ENCODE measurements at regions not wholly inside any gene's neighbourhood (a gene's known extent, or its start where the extent isn't known, plus 50 kb on each side); places are given as distances from the start of the nearest gene placed in this dataset.

DNA sequence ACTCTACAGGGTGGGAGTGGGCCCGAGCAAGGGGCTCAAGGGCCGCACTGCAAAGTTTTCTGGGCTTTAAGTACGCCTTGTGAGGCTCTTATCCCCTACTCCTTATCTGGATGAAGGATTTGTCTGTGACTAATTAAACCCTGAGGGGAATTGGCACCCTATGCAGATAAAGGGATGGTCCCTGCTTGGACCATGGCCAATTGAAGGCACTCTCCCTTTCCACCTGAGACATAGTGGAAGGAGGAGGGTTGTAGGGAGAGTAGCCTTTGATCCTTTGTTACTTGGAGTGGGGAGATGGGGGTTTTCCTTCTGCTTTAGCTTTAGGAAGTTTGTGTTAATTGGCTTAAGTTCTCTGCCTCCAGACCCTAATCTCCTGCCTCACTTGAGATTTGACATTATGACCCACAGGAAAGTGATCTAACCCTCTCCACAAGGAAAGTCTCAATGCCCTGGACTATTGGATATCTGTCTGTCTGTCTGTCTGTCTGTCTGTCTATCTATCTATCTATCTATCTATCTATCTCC, 1158.8 kb upstream of the SORCS1 start:
- no peaks in the 10 kb centered on the region; the same call in none of the 2 replicates for H3K9me3 ChIP-seq (ENCODE audit: control insufficient read depth, insufficient read depth, low read length)
- DNase-seq (no peak), ATAC-seq (ENCODE audit: low read depth) (no peak)
- no peak overlapping the region for H3K18ac ChIP-seq (ENCODE audit: low read depth, low read length)
- H2AK5ac ChIP-seq (ENCODE audit: low read depth, low read length): no peak overlapping the region
- no peak overlapping the region for H2BK120ac ChIP-seq (ENCODE audit: low read depth, low read length)
- H2BK5ac ChIP-seq (ENCODE audit: low read depth, low read length, poor library complexity, severe bottlenecking): no peak overlapping the region
- H3K14ac ChIP-seq (replicated peaks; ENCODE audit: low read depth, low read length): no peak overlapping the region
- H3K9ac ChIP-seq (ENCODE audit: low read depth, low read length): no peak overlapping the region
- H3K9me1 ChIP-seq (ENCODE audit: insufficient read depth, low read length): no peaks in the 10 kb centered on the region
- no peak overlapping the region for H2AK9ac ChIP-seq (replicated peaks; ENCODE audit: low read depth, low read length, poor library complexity)
- H3K56ac ChIP-seq (ENCODE audit: extremely low read depth, insufficient read depth, low read length): no peak overlapping the region
- no peak overlapping the region for H4K5ac ChIP-seq (ENCODE audit: low read depth, low read length)
- no peak overlapping the region for H2BK15ac ChIP-seq (ENCODE audit: low read depth, low read length)
- H2BK20ac ChIP-seq (ENCODE audit: low read depth, low read length): no peak overlapping the region
- H3K79me1 ChIP-seq (ENCODE audit: low read depth in 1 of 2, low read length in 2 of 2): no peaks in the 10 kb centered on the region
- H4K91ac ChIP-seq (ENCODE audit: insufficient read depth, low read depth, low read length): no peak overlapping the region
- H3K36me3 ChIP-seq (ENCODE audit: control insufficient read depth, insufficient read depth, low read length): no peaks in the 10 kb centered on the region
- H4K20me1 ChIP-seq (ENCODE audit: insufficient read depth, low read length): no peaks in the 10 kb centered on the region
- no peak overlapping the region for H3K23ac ChIP-seq (ENCODE audit: low read depth, low read length)
- H3K4ac ChIP-seq (ENCODE audit: low read depth, low read length): no peak overlapping the region
- intact Hi-C loops (cut with micrococcal nuclease) (no loop called here), in situ Hi-C loops (cut with MboI; ENCODE audit: low sequenced_read_pairs) (no loop called here), dilution Hi-C loops (cut with HindIII; ENCODE audit: low sequenced_read_pairs, unreplicated experiment) (no loop called here)
- no peaks in the 10 kb centered on the region for H3K27me3 ChIP-seq (ENCODE audit: control insufficient read depth, insufficient read depth, low read length)
- no peaks in the 10 kb centered on the region for H3K4me1 ChIP-seq (ENCODE audit: control insufficient read depth, insufficient read depth, low read length)
- ChIA-PET POLR2A (ENCODE audit: unreplicated experiment) (no interaction called here), CTCF (no interaction called here)
- H2AFZ ChIP-seq (replicated peaks; ENCODE audit: low read length, poor library complexity): no peak overlapping the region
- no CpG with 5 or more reads among the region's 3 CpGs for WGBS, 2 experiments (ENCODE audit: extremely low coverage in 2 of 2, insufficient read length in 1 of 2)
- no peak overlapping the region for H3K4me3 ChIP-seq (ENCODE audit: insufficient read depth, low read depth, low read length)
- TF ChIP-seq, protein P1, sequence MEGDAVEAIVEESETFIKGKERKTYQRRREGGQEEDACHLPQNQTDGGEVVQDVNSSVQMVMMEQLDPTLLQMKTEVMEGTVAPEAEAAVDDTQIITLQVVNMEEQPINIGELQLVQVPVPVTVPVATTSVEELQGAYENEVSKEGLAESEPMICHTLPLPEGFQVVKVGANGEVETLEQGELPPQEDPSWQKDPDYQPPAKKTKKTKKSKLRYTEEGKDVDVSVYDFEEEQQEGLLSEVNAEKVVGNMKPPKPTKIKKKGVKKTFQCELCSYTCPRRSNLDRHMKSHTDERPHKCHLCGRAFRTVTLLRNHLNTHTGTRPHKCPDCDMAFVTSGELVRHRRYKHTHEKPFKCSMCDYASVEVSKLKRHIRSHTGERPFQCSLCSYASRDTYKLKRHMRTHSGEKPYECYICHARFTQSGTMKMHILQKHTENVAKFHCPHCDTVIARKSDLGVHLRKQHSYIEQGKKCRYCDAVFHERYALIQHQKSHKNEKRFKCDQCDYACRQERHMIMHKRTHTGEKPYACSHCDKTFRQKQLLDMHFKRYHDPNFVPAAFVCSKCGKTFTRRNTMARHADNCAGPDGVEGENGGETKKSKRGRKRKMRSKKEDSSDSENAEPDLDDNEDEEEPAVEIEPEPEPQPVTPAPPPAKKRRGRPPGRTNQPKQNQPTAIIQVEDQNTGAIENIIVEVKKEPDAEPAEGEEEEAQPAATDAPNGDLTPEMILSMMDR (conservative IDR thresholded peaks at IDR 0.05; ENCODE audit: low read depth, low read length): no peak
- TF ChIP-seq BHLHE40 (IDR thresholded peaks at IDR 0.05; ENCODE audit: low read depth, low read length) (no peak), MXI1 (IDR thresholded peaks at IDR 0.05; ENCODE audit: borderline replicate concordance, low read depth, low read length) (no peak), POLR2A (IDR thresholded peaks at IDR 0.05; ENCODE audit: low read depth, low read length) (no peak), CHD1 (IDR thresholded peaks at IDR 0.05; ENCODE audit: low read depth, low read length) (no peak), RFX5 (IDR thresholded peaks at IDR 0.05; ENCODE audit: low read depth, low read length) (no peak), MAZ (IDR thresholded peaks at IDR 0.05; ENCODE audit: borderline replicate concordance, low read depth, low read length) (no peak), FOS (IDR thresholded peaks at IDR 0.05; ENCODE audit: low read depth, low read length) (no peak), MAFK (IDR thresholded peaks at IDR 0.05; ENCODE audit: low read depth, low read length) (no peak), RCOR1 (IDR thresholded peaks at IDR 0.05; ENCODE audit: insufficient replicate concordance, low read length) (no peak), RAD21 (IDR thresholded peaks at IDR 0.05; ENCODE audit: low read length) (no peak)
- TF ChIP-seq, protein P2, sequence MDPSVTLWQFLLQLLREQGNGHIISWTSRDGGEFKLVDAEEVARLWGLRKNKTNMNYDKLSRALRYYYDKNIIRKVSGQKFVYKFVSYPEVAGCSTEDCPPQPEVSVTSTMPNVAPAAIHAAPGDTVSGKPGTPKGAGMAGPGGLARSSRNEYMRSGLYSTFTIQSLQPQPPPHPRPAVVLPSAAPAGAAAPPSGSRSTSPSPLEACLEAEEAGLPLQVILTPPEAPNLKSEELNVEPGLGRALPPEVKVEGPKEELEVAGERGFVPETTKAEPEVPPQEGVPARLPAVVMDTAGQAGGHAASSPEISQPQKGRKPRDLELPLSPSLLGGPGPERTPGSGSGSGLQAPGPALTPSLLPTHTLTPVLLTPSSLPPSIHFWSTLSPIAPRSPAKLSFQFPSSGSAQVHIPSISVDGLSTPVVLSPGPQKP (IDR thresholded peaks at IDR 0.05; ENCODE audit: borderline replicate concordance, low read depth, low read length): no peak
- H3K4me2 ChIP-seq (ENCODE audit: low read depth, low read length): no peak overlapping the region
- no TSS peak for BruUV-seq (replicated peaks)
- no peak overlapping the region for H4K8ac ChIP-seq (ENCODE audit: low read depth in 2 of 2, low read length in 2 of 2)
- H3K27ac ChIP-seq (ENCODE audit: insufficient read depth, low read length): no peak overlapping the region

Measured in IMR-90 (cell line).